ENCODE measurements at regions not wholly inside any gene's neighbourhood (a gene's known extent, or its start where the extent isn't known, plus 50 kb on each side); places are given as distances from the start of the nearest gene placed in this dataset.
A peak's percentile ranks its signal among the peaks of the same experiment; 100 is the strongest.
"Not testable (repeated sequence)": the region's sequence is repeated elsewhere in the genome, so short reads cannot be mapped to it uniquely, and the experiment has no call there.

DNA sequence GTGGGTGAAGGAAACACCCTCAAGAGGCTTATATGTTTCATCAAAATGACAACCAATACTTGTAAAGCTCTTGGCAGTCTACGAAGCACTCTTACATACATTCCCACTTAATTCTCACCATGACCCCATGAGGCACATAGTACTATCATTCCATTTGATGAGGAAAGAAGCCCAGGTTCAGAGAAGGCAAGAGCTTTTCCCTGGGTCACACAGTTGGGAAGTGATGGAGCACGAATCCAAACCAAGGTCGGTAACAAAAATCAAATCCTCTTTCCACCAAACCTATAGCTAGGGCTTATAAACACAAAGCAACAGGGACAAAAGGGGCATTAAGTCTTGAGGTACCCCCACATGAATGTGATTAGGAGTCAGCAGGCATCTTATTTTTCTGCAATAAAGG, 187.1 kb downstream of the UACA start:
- no peak for DNase-seq

DNA sequence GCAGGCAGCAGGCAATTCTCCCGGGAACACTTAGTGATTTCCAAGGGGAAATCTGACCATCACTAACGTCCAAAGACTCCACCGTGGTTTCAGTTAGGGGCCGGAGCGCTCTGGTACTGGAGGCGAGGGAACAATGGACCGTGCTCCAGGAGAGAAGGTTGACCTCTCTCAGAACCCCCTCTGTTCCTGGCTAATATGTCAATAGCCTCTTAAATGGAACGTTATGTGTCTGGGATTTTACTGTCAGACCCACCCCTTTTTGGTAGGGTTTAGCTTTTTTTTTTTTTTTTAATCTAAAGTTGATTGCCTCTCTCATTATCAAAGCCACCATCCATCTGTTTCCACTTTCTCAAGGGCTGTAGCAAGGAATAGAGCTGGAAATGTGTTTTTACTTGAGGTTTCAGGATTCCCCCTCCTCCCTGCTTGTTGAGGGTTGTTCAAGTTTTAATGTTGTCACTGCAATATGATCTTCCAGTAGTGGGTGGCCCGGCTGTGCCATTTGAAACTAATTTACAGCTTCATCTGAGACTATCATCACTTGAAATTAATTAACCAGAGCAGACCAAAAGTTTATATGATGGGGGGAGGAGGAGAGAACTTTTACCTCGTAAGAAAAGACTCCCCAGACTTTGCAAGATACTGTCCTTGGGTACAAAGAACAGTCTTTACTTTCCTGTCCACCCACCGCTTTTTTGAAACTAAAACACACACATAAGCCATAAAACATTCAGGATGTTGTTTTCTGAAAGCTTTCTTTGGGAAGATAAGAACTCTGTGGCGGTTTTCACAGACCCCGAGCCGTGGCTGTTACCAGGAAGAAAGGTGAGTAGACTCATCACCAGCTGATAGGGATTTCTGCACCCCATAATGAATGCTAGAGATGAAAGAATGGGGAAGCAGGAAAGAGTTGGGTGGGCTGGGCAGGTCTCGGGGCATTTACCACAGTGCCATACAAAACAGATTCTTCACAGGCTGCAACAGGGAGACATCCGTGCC, 187.8 kb downstream of the UACA start:
- no peak for DNase-seq

DNA sequence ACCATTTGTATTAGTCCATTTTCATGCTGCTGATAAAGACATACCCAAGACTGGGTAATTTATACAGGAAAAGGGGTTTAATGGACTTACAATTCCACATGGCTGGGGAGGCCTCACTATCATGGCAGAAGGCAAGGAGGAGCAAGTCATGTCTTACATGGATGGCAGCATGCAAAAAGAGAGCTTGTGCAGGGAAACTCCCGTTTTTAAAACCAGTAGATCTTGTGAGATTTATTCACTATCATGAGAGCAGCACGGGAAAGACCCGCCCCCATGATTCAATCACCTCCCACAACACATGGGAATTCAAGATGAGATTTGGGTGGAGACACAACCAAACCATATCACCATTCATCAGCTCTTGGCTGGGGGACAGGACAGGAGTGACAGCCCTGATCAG, 189.0 kb downstream of the UACA start:
- not testable (repeated sequence) for DNase-seq

DNA sequence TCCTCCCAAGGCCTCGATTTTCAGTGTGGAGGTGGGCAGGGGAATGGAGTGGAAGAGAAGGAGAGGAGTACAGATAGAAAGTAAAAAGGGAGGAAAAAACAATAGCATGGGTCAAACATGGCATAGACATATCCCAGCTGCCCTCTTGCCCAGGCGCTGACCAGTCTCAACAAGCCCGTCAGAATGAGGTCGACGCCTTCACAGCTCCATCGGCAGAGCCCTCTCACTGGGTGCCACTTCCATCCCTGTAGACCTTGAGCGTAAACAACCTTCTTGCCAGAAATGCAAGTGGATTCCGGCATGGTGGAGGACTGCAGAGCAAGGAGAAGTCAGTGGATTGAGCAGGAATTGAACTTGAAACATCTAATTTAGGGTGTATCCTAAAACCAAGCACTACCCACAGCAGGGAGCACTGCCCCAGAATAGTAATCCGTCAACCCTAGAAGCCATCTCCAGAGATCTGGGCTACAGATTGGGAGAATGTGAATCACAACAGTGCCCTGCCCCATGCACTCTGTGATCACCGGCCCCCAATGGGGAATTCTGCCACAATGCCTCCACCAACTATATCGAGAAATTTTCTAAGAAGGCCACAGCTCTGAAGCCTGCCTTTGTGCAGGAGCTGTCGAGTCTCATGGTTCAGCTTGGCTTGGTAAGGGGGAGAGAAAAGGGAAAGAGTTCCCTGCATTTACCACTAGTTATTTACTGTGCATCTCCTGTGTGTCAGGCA, 190.1 kb downstream of the UACA start:
- no peak for DNase-seq

DNA sequence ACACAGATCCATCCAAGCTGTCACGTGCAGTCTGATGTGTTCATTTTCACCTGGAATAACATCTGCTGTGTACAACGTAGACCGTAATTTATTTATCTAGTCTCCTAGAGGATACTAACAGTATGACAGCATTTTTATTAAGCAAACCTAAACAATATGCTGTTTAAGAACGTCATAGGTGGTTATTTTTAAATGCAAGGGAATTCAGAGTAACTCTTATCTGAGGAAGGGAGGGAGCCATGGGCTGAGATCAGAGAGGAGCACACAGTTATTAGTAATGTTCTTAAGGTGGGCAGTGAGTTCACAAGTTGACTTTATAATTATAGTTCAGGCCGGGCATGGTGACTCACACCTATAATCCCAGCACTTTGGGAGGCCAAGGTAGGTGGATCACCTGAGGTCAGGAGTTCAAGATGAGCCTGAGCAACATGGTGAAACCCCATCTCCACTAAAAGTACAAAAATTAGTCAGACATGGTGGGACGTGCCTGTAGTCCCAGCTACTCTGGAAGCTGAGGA, 193.6 kb downstream of the UACA start:
- DNase-seq, result no peak

DNA sequence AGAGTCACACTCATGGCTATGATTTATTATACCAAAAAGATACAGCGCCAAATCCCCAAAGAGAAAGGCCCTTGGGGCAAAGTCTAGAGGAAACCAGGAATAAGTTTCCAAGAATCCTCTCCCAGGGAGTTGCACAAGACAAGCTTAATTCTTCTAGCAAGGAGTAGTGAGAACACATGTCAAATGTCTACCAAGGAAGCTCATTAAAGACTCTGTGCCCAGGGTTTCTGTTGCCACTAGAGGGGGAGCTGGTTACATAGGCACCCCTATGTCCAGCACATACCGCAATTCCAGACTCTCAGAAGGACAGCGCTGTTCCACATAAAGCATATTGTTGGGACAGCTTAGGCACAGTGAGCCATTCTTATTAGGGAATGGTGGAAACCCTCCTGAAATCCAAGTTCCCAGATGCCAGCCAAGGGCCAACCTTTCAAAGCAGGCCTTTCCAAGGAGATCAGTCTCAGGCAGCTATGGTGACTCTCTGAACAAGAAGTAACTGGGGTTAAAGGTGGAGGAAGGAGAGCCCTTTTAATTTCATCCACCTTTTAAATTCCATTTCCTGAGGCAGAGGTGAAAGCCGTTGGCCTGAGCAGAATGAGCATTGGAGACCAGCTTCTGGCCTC, 194.2 kb downstream of the UACA start:
- DNase-seq, result no peak

DNA sequence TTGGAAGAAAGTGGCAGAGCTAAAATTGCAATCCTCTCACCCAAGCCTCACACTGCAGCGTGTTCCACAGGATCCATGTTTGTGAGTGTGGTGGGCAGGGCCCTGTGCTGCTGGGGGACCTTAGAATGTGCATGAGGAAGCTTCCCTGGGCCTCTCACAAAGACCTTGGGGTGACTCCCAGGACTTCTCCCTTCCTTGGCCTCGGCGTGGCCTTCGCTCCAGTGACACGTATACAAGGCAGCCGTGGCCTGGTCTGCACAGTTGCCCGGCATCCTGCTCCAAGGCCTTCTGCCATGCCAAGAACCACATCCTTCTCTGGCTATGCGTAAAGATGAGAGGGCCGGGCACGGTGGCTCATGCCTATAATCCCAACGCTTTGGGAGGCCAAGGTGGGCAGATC, 196.4 kb downstream of the UACA start:
- DNase-seq, result no peak

DNA sequence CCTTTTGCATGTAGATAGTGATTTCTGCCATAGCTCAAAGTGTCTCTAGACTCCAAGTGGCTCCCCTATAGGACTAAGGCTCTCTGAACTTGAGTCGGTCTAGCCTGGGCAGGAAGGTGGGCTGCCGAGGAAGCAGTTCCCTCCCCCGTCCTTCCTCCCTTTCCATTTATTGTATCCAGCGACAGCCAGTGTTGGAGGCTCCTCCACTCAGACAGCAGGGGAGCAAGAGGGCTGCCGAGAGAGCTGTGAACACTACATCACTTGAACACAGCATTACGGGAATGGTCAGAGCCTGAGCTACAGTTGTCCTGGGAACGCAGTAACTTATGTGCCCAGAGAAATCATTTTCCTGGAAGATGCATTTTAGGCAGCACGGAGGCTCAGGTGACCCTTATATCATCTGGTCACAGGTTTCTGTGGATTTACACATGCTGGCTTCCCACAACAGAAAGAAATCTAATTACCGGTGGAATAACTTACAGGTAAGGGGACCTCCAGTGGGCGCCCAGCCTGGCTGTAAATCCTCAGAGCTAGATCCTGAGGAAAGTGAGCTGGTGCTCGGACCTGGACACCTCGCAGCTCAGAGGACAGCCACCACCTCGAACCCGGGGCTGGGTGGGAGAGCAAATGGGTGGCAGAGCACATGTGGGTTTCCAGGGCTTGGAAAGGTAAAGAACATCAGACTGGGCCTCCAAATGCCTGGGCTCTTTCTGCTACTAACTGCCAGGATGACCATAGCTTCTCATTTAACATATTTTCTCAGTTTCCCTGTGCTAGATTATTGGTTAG, 197.1 kb downstream of the UACA start:
- no peak for DNase-seq

DNA sequence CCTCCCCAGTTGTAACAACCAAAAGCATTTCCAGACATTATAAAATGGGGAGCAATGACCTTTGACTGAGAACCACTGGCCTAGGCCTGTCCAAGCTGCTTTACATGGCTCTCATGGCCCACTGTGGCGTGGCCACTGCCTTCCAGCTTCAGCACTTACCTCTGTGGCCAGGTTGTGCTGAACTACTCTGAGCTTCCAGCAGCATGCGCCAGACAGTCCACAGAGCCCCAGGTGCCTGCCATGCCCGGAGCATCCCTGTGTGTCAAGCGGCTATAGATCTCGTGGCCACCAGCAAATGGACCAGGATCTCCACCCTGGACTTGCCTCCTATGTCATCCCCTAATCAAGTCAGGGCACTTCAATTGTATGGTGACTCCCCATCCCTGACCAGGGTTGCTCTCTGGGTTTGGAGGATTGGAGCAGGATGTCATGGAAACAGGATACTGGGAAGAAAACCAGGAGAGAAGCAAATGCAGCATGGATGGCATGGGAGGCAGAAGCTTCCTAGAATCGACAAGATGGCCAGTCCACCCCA, 199.7 kb downstream of the UACA start:
- DNase-seq, result no peak

DNA sequence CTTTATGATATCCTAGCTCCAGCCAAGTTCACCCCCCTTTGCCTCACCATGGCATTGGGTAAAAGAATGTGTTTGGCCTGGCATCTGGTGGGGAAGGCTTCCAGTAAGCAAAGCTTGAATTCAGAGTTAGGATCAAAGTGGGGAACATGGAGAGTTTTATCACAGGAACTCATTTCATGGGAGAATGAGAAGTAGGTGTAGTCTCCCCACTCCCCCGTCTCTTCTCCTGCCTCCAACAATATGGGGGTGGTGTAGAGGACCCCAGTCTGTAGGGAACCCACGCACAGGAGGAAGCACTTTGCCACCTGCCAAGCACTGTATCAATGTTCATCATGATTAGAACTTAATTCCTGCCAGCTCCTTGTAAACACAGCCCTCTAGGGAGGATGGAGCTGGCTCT, 200.5 kb downstream of the UACA start:
- no peak for DNase-seq

DNA sequence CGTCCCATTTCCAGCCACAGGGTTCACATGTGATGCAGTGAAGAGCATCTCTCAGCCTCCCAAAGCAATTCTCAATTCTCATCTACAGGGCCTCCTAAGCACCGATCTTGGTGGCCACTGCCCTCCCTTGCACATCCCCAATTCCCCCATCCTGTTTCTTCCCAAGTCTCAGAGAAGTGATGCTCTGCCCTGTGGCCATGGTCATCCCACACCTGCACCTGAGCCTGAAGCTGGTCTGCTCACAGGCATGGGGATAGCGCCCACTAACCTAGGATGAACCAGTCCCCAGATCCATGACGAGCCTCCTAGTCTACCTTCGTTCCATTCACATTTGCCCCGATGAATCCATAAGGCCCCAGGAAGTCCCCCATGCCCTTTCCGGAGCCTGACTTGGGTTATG, 201.5 kb downstream of the UACA start:
- DNase-seq, result no peak

DNA sequence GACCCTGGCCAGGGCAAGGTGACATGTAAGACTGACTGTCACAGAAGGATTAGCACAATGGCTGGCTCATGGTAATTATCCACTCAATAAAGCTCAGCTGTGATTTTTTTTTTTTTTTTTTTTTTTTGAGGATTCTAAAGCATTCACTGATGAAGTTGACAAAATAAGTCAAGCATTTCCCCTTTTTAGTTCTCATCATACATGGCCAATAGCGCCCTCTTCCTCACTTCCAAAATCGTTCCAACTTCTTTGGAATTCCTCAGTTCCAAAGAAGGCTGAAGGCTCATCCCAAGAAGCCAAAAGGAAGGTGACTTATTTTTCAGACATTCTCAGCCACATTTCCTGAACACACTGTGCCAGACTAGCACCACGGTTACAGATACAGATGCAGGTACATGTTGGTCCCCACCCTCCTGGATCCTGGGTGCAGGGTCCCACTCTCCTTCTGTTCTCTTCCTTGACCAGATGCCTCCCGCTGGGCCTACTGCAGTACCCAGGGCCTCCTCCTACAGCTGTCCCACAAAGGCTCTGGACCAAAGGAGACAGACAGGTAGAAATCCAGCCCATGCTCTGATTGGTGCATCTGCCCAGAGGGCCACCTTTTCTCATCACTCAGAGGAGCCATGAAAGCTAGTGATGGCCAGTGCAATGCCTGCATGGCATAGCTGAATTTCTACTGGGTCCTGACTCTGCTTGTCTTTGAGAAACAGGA, 202.6 kb downstream of the UACA start:
- DNase-seq, result no peak

DNA sequence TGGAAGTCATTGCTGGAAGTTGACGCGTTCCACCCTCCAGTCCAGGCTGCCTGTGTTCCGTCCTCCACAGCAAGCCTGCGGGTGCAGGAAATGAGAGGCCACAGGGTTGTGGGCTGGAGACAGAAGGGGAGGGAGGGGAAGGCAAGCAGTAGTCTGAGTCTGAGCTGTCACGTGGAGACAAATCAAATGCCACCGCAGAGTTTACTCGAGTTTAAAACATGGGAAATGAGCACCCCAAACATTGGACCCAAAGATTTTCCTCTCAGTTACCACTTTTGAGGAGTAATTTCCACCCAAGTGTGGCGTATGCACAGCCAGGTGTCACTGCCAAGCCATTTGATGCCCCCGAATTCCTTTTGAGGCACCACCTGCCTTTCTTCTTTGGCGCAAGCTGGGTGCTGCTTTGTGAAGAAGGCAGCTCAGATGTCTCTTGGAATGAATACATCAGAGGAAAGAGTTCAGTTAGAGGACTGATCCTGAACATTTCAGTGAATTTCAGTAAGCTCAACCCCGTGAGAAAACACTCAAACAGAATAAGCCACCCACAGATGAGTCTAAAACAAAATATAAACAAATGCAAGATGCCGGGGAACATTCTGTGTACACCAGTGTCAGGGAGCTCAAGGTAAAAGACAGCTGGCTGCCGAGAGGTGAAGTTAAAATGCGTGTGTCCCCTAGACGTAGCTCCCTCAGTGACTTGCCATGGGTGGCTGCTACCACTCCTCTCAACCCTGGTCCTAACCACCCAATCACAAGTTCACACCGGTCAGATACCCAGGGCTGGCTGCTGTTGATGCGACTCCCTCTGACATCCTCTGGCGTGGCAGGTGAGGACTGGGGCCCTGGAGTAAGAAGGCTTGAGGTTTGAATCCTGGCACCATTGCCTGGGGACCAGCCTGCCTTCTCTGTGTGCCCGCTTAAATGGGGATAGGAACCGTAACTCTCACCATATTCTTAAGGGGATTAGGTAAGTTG, 203.8 kb downstream of the UACA start:
- DNase-seq, result peak; percentile 47

DNA sequence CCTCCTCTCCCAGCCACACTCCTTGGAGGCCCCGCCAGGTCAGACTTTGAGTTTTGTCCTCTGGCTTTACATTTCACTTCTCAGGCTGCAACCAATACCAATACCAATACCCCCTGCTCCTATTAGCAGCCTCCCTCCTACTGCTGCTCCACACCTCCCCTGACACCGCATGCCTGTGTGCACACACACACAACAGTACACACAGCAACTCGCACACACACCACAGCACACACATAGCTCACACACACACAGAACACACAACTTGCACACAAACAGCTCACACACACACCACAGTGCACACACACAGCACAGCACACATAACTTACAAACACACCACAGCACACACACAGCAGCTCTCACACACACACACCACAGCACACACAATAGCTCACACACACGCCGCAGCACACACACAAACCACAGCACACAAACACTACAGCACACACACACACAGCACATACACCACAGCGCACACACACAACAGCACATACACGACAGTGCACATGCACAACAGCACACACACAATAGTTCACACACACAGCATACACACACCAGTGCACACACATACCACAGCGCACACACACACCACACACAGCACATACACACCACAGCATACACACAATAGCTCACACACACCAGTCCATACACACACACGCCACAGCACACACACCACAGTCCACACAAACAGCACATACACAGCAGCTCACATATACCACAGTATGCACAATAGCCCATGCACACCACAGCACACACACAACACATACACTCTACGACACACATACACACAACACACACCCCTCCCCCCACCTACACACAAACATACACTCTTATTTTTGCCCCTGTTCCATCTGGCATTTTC, 204.7 kb downstream of the UACA start:
- no peak for DNase-seq

DNA sequence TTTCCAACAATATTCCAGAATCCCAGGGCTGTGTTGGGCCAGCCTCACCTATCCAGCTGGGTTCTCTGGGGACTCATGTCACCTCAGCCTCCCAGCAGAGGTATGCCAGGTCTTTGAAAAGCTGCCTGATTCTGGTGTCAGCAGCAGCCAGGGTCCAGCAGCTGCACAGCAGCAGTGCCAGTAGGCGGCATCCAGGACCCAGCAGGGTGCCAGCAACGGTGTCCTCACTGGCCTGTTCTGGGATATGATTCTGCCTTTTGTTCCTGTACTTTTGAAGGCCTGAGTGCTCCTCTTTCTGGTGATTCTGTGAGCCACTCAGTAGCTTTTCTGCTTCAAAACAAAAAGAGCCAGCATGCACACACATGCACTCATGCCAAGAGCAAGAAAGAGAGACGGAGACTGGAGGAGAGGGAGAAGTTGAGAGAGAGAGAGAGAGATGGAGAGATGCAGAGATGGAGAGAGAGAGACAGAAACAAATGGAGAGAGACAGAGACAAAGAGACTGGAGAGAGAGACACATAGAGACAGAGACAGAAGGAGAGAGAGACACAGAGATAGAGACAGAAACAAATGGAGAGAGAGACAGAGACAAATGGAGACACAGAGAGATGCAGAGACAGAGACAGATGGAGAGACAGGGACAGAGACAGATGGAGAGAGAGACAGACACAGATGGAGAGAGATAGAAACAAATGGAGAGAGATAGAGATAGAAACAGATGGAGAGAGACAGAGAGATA, 205.7 kb downstream of the UACA start:
- DNase-seq, result no peak

DNA sequence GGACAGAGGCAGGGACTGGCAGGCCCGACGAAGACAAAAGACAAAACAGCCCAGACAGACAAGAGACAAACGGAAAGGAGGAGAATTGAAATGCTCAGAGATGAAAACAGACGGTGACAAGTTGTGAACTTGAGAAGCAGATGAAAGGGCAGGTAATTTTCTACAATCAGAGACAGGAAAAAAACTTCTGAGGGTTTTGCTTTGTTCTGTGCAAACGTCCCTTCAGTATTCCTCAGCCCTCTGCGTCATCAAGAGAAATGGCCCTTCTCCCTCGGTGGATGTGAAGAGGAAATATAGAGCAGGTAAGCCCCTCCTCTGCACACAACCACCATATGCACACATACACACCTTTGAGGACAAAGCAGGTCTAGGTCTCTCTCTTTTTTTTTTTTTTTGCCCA, 206.6 kb downstream of the UACA start:
- DNase-seq, result no peak

DNA sequence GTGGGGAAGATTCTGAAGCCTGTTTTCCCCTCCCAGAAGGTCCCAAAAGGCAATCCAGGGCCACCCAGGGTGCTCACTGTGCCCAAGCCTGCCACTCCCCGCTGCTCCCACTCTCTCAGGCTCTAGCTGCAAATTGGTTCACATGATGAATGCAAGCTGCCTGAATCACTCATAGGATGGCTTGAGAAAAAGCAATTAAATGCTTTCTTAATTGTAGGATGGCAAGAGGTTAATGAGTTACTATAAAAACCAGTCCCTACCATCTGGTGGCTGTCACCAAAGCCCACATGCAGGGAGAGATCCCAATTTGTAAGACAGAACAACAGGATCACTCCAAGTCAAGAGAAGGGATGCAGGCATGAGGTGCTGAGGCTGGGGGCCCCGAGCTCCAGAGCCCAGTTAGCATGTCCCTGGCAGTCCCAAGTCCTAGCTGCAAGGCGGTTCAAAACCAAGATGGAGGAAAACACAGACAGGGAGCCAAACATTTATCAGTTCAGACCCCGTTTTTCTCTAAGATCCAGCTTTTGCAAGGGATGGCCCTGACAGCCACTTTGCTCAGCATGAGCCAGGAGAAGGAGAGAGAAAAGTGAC, 207.1 kb downstream of the UACA start:
- DNase-seq, result no peak

DNA sequence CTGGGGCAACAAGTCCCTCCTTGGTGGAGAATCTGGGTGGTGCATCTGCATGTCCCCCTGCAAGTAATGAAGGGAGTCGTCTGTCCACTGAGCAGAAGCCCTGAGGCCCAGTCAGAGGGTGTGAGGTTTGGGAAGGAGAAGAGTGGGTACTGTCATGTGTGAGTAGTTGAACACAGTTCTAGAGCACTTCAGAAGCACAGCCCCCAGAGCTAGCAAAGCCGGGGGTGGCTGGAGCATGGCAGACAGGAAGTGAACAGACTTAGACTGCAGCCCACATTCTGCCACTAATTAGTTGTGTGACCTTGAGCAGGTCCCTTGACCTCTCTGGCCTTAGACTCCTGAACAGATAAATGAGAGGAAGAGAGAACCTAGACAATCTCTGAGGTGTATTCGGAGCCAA, 207.6 kb downstream of the UACA start:
- DNase-seq, result no peak

All from T-helper 9 cell (primary cell).